ENCODE measurements at regions not wholly inside any gene's neighbourhood (a gene's known extent, or its start where the extent isn't known, plus 50 kb on each side); places are given as distances from the start of the nearest gene placed in this dataset.

GRCh38 chr4:129783596-129783995, 687.6 kb downstream of the C4orf33 start:
- H2AFZ ChIP-seq (ENCODE audit: insufficient read depth, low read depth, low read length, poor library complexity, severe bottlenecking): no peak overlapping the region
- TF ChIP-seq CTCF (IDR thresholded peaks at IDR 0.05): no peak
- no peak overlapping the region for H3K4me3 ChIP-seq (replicated peaks in 1 of 3; ENCODE audit: low read depth in 2 of 3, low read length in 3 of 3)
- no peak overlapping the region for H3K4me3 Mint-ChIP-seq
- no peak overlapping the region for H3K4me2 ChIP-seq (replicated peaks; ENCODE audit: extremely low read depth, low read length, poor library complexity, severe bottlenecking)
- no peaks in the 10 kb centered on the region for H3K4me1 Mint-ChIP-seq
- H3K9me3 Mint-ChIP-seq: peaks cover 0 to 3% (median 0%) of the 10 kb centered on the region in 7 donors
- H3K9me3 ChIP-seq (replicated peaks in 1 of 2; ENCODE audit: control insufficient read depth in 1 of 2, insufficient read depth in 1 of 2, low read length in 2 of 2): no peaks in the 10 kb centered on the region
- H3K4me1 ChIP-seq (ENCODE audit: control insufficient read depth in 1 of 2, insufficient read depth in 2 of 2, low read length in 2 of 2): no peaks in the 10 kb centered on the region
- H3K9ac ChIP-seq (ENCODE audit: insufficient read depth, low read length, poor library complexity, severe bottlenecking): no peak overlapping the region
- no peak overlapping the region for H3K27ac Mint-ChIP-seq
- no peaks in the 10 kb centered on the region for H3K79me2 ChIP-seq (ENCODE audit: insufficient read depth, low read length)
- no peaks in the 10 kb centered on the region for H3K36me3 Mint-ChIP-seq
- DNase-seq: no peak
- H3K27me3 Mint-ChIP-seq (ENCODE audit: low read depth in 3 of 3): no peaks in the 10 kb centered on the region
- WGBS (ENCODE audit: insufficient coverage): 86% methylated on average over 2 of the region's 5 CpGs
- H3K27me3 ChIP-seq (ENCODE audit: control insufficient read depth in 2 of 2, insufficient read depth in 2 of 2, low read length in 2 of 2): no peaks in the 10 kb centered on the region
- no peaks in the 10 kb centered on the region for H3K36me3 ChIP-seq (replicated peaks in 1 of 2; ENCODE audit: control insufficient read depth in 1 of 2, insufficient read depth in 2 of 2, low read length in 2 of 2)
- H3K27ac ChIP-seq (ENCODE audit: low read depth in 1 of 2, low read length in 2 of 2): no peak overlapping the region
- intact Hi-C loops (cut with micrococcal nuclease): no loop called here
- no peaks in the 10 kb centered on the region for H4K20me1 ChIP-seq (ENCODE audit: insufficient read depth, low read length)

- H4K20me1 ChIP-seq (ENCODE audit: insufficient read depth, low read length): no peaks in the 10 kb centered on the region
- H2AFZ ChIP-seq (ENCODE audit: insufficient read depth, low read depth, low read length, poor library complexity, severe bottlenecking): no peak overlapping the region
- H3K27me3 ChIP-seq (ENCODE audit: control insufficient read depth in 2 of 2, insufficient read depth in 2 of 2, low read length in 2 of 2): no peaks in the 10 kb centered on the region
- no peak overlapping the region for H3K4me3 ChIP-seq (replicated peaks in 1 of 3; ENCODE audit: low read depth in 2 of 3, low read length in 3 of 3)
- no peak overlapping the region for H3K27ac Mint-ChIP-seq
- H3K4me2 ChIP-seq (replicated peaks; ENCODE audit: extremely low read depth, low read length, poor library complexity, severe bottlenecking): no peak overlapping the region
- no peaks in the 10 kb centered on the region for H3K9me3 ChIP-seq (replicated peaks in 1 of 2; ENCODE audit: control insufficient read depth in 1 of 2, insufficient read depth in 1 of 2, low read length in 2 of 2)
- no peak overlapping the region for H3K27ac ChIP-seq (ENCODE audit: low read depth in 1 of 2, low read length in 2 of 2)
- H3K4me3 Mint-ChIP-seq: no peak overlapping the region
- no peak overlapping the region for H3K9ac ChIP-seq (ENCODE audit: insufficient read depth, low read length, poor library complexity, severe bottlenecking)
- H3K9me3 Mint-ChIP-seq: peaks cover 0 to 6% (median 0%) of the 10 kb centered on the region in 7 donors
- H3K36me3 ChIP-seq (replicated peaks in 1 of 2; ENCODE audit: control insufficient read depth in 1 of 2, insufficient read depth in 2 of 2, low read length in 2 of 2): no peaks in the 10 kb centered on the region
- no peaks in the 10 kb centered on the region for H3K4me1 Mint-ChIP-seq
- no peaks in the 10 kb centered on the region for H3K36me3 Mint-ChIP-seq
- H3K79me2 ChIP-seq (ENCODE audit: insufficient read depth, low read length): no peaks in the 10 kb centered on the region
- intact Hi-C loops (cut with micrococcal nuclease): no loop called here
- TF ChIP-seq CTCF (IDR thresholded peaks at IDR 0.05): no peak
- 100% methylated on average over 2 of the region's 3 CpGs for WGBS (ENCODE audit: insufficient coverage)
- no peak for DNase-seq
- H3K27me3 Mint-ChIP-seq (ENCODE audit: low read depth in 3 of 3): no peaks in the 10 kb centered on the region
- H3K4me1 ChIP-seq (ENCODE audit: control insufficient read depth in 1 of 2, insufficient read depth in 2 of 2, low read length in 2 of 2): no peaks in the 10 kb centered on the region
These were observed 692.5 kb downstream of the C4orf33 start for GRCh38 chr4:129788486-129788885.
